H1 (cell line): ENCODE measurements at regions not wholly inside any gene's neighbourhood (a gene's known extent, or its start where the extent isn't known, plus 50 kb on each side); places are given as distances from the start of the nearest gene placed in this dataset.

Source experiments
- CTCF ChIA-PET: fragments of 300-600 bp; sonication (Branson Sonifier 250); formaldehyde crosslinking; loops from one replicate; lab custom pipeline; 2021; ENCODE audit not compliant: partially characterized antibody; lab: Charles Lee
- POLR2A ChIA-PET: fragments of 300-600 bp; sonication (Branson Sonifier 250); formaldehyde crosslinking; loops from one replicate; lab custom pipeline; 2021; ENCODE audit warnings: inconsistent platforms; ENCODE audit not compliant: partially characterized antibody; lab: Charles Lee
- DNase-seq, 2 experiments: peaks; one replicate each; pipeline versions ENCODE4 v3.0.0 to v3.0.0-alpha.2; 2010 to 2022; ENCODE audit warnings: low spot score in 2 of 2, low read depth in 1 of 2, mixed read lengths in 1 of 2
- FAIRE-seq: peaks from 2 replicates; lab custom pipeline; 2011; peaks lifted over from hg19 to GRCh38; lab: Jason Lieb, UNC
- H2AFZ ChIP-seq: 2 replicates; pipeline ENCODE4 v1.8.1; 2012; ENCODE audit warnings: low read length, inconsistent platforms
- H2AK5ac ChIP-seq: 2 replicates; pipeline ENCODE4 v1.6.1; 2013; ENCODE audit warnings: low read depth, low read length
- H2BK120ac ChIP-seq: replicated peaks from 2 replicates; pipeline ENCODE3; 2013; ENCODE audit warnings: low read depth, low read length, inconsistent platforms
- H2BK12ac ChIP-seq: 2 replicates; pipeline ENCODE4 v1.6.1; 2013; ENCODE audit warnings: low read depth, low read length
- H2BK15ac ChIP-seq: 2 replicates; pipeline ENCODE4 v1.6.1; 2013; ENCODE audit warnings: low read length
- H2BK20ac ChIP-seq: 2 replicates; pipeline ENCODE4 v1.6.1; 2013; ENCODE audit warnings: low read length
- H2BK5ac ChIP-seq: 2 replicates; pipeline ENCODE4 v1.6.1; 2013; ENCODE audit warnings: low read depth, low read length
- H3K14ac ChIP-seq: 2 replicates; pipeline ENCODE4 v1.6.1; 2013; ENCODE audit warnings: inconsistent platforms; ENCODE audit not compliant: insufficient read length
- H3K18ac ChIP-seq: 2 replicates; pipeline ENCODE4 v1.6.1; 2013; ENCODE audit warnings: low read length; ENCODE audit errors: extremely low read depth
- H3K23ac ChIP-seq: 2 replicates; pipeline ENCODE4 v1.6.1; 2013; ENCODE audit warnings: inconsistent platforms; ENCODE audit not compliant: insufficient read length
- H3K23me2 ChIP-seq: 2 replicates; pipeline ENCODE4 v1.6.1; 2013; ENCODE audit warnings: low read depth, low read length
- H3K27ac ChIP-seq: 2 replicates; pipeline ENCODE4 v1.6.1; 2011; ENCODE audit warnings: low read depth, low read length, inconsistent platforms
- H3K27me3 ChIP-seq, 4 experiments: replicated peaks in 1 of 4; 1 replicate in 1 of 4; 2 replicates in 3 of 4; pipeline versions ENCODE4 v1.6.1 to v1.8.1; 2011 to 2013; ENCODE audit warnings: low read length in 3 of 4, mild to moderate bottlenecking in 3 of 4, inconsistent platforms in 2 of 4, mixed read lengths in 2 of 4, moderate library complexity in 1 of 4; ENCODE audit not compliant: control insufficient read depth in 3 of 4, insufficient read depth in 3 of 4; ENCODE audit errors: extremely low read depth in 1 of 4
- H3K36me3 ChIP-seq, 4 experiments: 2 replicates each; pipeline versions ENCODE4 v1.6.1 to v1.8.1; 2011 to 2013; ENCODE audit warnings: mild to moderate bottlenecking in 4 of 4, low read length in 3 of 4, moderate library complexity in 2 of 4, control low read depth in 1 of 4, inconsistent platforms in 1 of 4; ENCODE audit not compliant: insufficient read depth in 4 of 4, control insufficient read depth in 2 of 4
- H3K4ac ChIP-seq: replicated peaks from 2 replicates; pipeline ENCODE3; 2013; ENCODE audit warnings: low read length, low read depth, mixed read lengths, inconsistent platforms; ENCODE audit not compliant: insufficient read length
- H3K4me1 ChIP-seq, 4 experiments: replicated peaks in 1 of 4; 1 replicate in 1 of 4; 2 replicates in 3 of 4; pipeline versions ENCODE4 v1.6.1 to v1.8.1; 2011 to 2013; ENCODE audit warnings: low read length in 3 of 4, inconsistent platforms in 2 of 4, mixed read lengths in 1 of 4; ENCODE audit not compliant: insufficient read depth in 4 of 4, control insufficient read depth in 3 of 4
- H3K4me2 ChIP-seq, 2 experiments: 2 replicates each; pipeline versions ENCODE4 v1.6.1 to v1.8.1; 2011 to 2013; ENCODE audit warnings: low read depth in 2 of 2, low read length in 2 of 2, control low read depth in 1 of 2, inconsistent platforms in 1 of 2, mild to moderate bottlenecking in 1 of 2; ENCODE audit not compliant: insufficient read depth in 1 of 2
- H3K4me3 ChIP-seq, 4 experiments: fragments of 200-600, 300-600 bp in 1 of 4; sonication (generic), shearing (Covaris generic), sonication (Bioruptor Twin) in 1 of 4; 2 replicates each; pipeline versions ENCODE4 v1.5.1 to v1.8.1; 2011 to 2016; ENCODE audit warnings: low read length in 4 of 4, low read depth in 3 of 4, control low read depth in 2 of 4, inconsistent platforms in 2 of 4, mild to moderate bottlenecking in 2 of 4, mixed read lengths in 1 of 4, moderate library complexity in 1 of 4; ENCODE audit not compliant: insufficient read depth in 2 of 4; ENCODE audit errors: extremely low read depth in 1 of 4
- H3K56ac ChIP-seq: replicated peaks from 2 replicates; pipeline ENCODE3; 2013; ENCODE audit warnings: low read depth, mild to moderate bottlenecking, mixed read lengths, low read length, inconsistent platforms; ENCODE audit not compliant: insufficient read length
- H3K79me1 ChIP-seq: 2 replicates; pipeline ENCODE4 v1.6.1; 2013; ENCODE audit warnings: low read depth, low read length, control low read depth
- H3K79me2 ChIP-seq, 2 experiments: 2 replicates each; pipeline versions ENCODE4 v1.6.1 to v1.8.1; 2012 to 2013; ENCODE audit warnings: low read length in 2 of 2, mild to moderate bottlenecking in 2 of 2, inconsistent platforms in 1 of 2; ENCODE audit not compliant: insufficient read depth in 2 of 2, control insufficient read depth in 1 of 2
- H3K9ac ChIP-seq, 4 experiments: replicated peaks in 1 of 4; 1 replicate in 1 of 4; 2 replicates in 3 of 4; pipeline versions ENCODE4 v1.6.1 to v1.8.1; 2011 to 2013; ENCODE audit warnings: low read depth in 3 of 4, low read length in 3 of 4, control low read depth in 2 of 4, mild to moderate bottlenecking in 2 of 4, moderate library complexity in 2 of 4, inconsistent platforms in 1 of 4; ENCODE audit errors: extremely low read depth in 1 of 4
- H3K9me3 ChIP-seq, 2 experiments: 2 replicates each; pipeline versions ENCODE4 v1.6.1 to v1.8.1; 2012 to 2013; ENCODE audit warnings: mild to moderate bottlenecking in 2 of 2, moderate library complexity in 2 of 2, control low read depth in 1 of 2, inconsistent platforms in 1 of 2, low read depth in 1 of 2, low read length in 1 of 2, mixed read lengths in 1 of 2; ENCODE audit not compliant: insufficient read depth in 2 of 2
- H4K20me1 ChIP-seq, 2 experiments: replicated peaks in 1 of 2; 2 replicates each; pipeline versions ENCODE3 to v1.8.1; 2011 to 2013; ENCODE audit warnings: inconsistent platforms in 2 of 2, low read length in 2 of 2, mild to moderate bottlenecking in 1 of 2; ENCODE audit not compliant: insufficient read depth in 2 of 2, control insufficient read depth in 1 of 2
- H4K5ac ChIP-seq: 2 replicates; pipeline ENCODE4 v1.6.1; 2013; ENCODE audit warnings: low read length, low read depth, mixed read lengths, inconsistent platforms; ENCODE audit not compliant: insufficient read length
- H4K8ac ChIP-seq: 2 replicates; pipeline ENCODE4 v1.8.0; 2013; ENCODE audit warnings: mild to moderate bottlenecking, moderate library complexity, low read length, inconsistent platforms; ENCODE audit not compliant: insufficient read depth; ENCODE audit errors: extremely low read depth
- H4K91ac ChIP-seq: replicated peaks from 2 replicates; pipeline ENCODE3; 2013; ENCODE audit warnings: low read length, mixed read lengths, inconsistent platforms; ENCODE audit not compliant: insufficient read length
- KDM4A ChIP-seq: IDR thresholded peaks from one replicate; pipeline ENCODE4 v1.7.1; 2012; ENCODE audit warnings: low read depth, mild to moderate bottlenecking, moderate library complexity, low read length, inconsistent platforms; ENCODE audit not compliant: severe bottlenecking
- MAFK ChIP-seq: IDR thresholded peaks from 2 replicates; pipeline ENCODE4 v1.6.1; 2012; ENCODE audit warnings: low read depth, mild to moderate bottlenecking, improper control_type of control experiment, low read length
- WGBS, 2 experiments: shearing (Covaris generic) in 1 of 2; methylation state at CpG; one replicate each; pipeline versions ENCODE4 v1.1.6 to v1.1.7; 2013 to 2015; ENCODE audit warnings: low lambda C conversion rate in 2 of 2, mixed read lengths in 2 of 2, inconsistent platforms in 1 of 2, low coverage in 1 of 2, missing lambda C conversion rate in 1 of 2; ENCODE audit not compliant: insufficient replicate concordance in 2 of 2, insufficient coverage in 1 of 2, insufficient read length in 1 of 2; ENCODE audit errors: extremely low coverage in 1 of 2, missing lambda C conversion rate in 1 of 2; 5-methylcytosine and 5-hydroxymethylcytosine counted together

DNA sequence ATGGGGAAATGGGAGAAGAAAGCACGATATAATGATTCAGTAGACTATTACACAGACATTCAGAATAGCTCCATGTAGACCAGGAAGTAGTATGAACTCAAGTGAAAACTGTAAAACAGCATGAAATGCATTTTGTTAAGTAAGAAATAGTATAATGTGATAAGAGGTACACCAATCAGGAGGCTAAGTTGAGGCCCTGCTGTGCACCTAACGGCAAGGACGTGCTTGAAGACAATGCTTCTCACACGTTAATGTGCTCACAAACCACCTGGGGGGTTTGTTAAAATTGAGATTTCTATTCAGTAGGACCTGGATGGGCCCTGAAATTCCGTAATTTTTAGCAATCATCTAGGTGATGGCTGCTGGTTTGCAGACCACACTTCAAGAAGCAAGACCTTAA lies 178.9 kb upstream of the SULF2 start:
- no peak for DNase-seq
- CTCF ChIA-PET = no interaction called here
- no peak overlapping the region for H3K4me3 ChIP-seq

More for the DNA sequence above, 178.9 kb upstream of the SULF2 start:
- no peak overlapping the region for H3K27ac ChIP-seq
- no peak overlapping the region for H3K23ac ChIP-seq
- no peak overlapping the region for H3K18ac ChIP-seq
- H2AFZ ChIP-seq = no peak overlapping the region
- no peak overlapping the region for H2BK12ac ChIP-seq
- H2BK15ac ChIP-seq = no peak overlapping the region
- no peak for FAIRE-seq
- H2BK5ac ChIP-seq = no peak overlapping the region
- no peaks in the 10 kb centered on the region; a peak in 1 of 7 replicates for H3K27me3 ChIP-seq
- H3K14ac ChIP-seq = no peak overlapping the region
- H3K4ac ChIP-seq = no peak overlapping the region
- H4K91ac ChIP-seq = no peak overlapping the region
- H2BK20ac ChIP-seq = no peak overlapping the region
- H3K9me3 ChIP-seq = no peaks in the 10 kb centered on the region
- H4K8ac ChIP-seq = no peak overlapping the region
- H3K4me2 ChIP-seq = no peak overlapping the region
- H3K36me3 ChIP-seq = no peaks in the 10 kb centered on the region
- H3K79me2 ChIP-seq = no peaks in the 10 kb centered on the region
- H2AK5ac ChIP-seq = no peak overlapping the region
- WGBS, 2 experiments = 64% methylated on average over 5 of the region's 5 CpGs; no CpG with 5 or more reads in 1 of the 2 experiments
- TF ChIP-seq KDM4A = no peak
- no peak for TF ChIP-seq MAFK
- H3K79me1 ChIP-seq = no peaks in the 10 kb centered on the region
- peaks cover 0 to 8% (median 1%) of the 10 kb centered on the region in 4 experiments; a peak in 4 of 7 replicates for H3K4me1 ChIP-seq
- no peak overlapping the region for H3K56ac ChIP-seq
- no peak overlapping the region for H2BK120ac ChIP-seq
- H4K20me1 ChIP-seq = no peaks in the 10 kb centered on the region
- POLR2A ChIA-PET = no interaction called here
- no peak overlapping the region for H3K9ac ChIP-seq
- no peak overlapping the region for H4K5ac ChIP-seq
- H3K23me2 ChIP-seq = no peaks in the 10 kb centered on the region
